Neural cell (in vitro differentiated cells): ENCODE measurements at regions not wholly inside any gene's neighbourhood (a gene's known extent, or its start where the extent isn't known, plus 50 kb on each side); places are given as distances from the start of the nearest gene placed in this dataset.

ENCODE experiments used
- H2AFZ ChIP-seq: fragments of 200-600, 300-800 bp; sonication (generic), shearing (Covaris generic); 2 replicates; pipeline ENCODE4 v1.6.0; 2014; ENCODE audit warnings: low read depth, mild to moderate bottlenecking, antibody characterized with exemption, low read length, moderate library complexity
- H3F3A ChIP-seq: fragments of 200-600 bp; shearing (Covaris generic); 2 replicates; pipeline ENCODE4 v1.6.1; 2016; ENCODE audit warnings: mild to moderate bottlenecking, moderate library complexity, mixed read lengths, antibody characterized with exemption, low read length; ENCODE audit not compliant: insufficient read depth, poor library complexity, severe bottlenecking
- H3K27ac ChIP-seq: fragments of 200-600, 300-800 bp; sonication (generic), shearing (Covaris generic); 2 replicates; pipeline ENCODE4 v1.5.1; 2014; ENCODE audit warnings: mild to moderate bottlenecking, low read length, moderate library complexity
- H3K27me3 ChIP-seq: fragments of 300-800, 200-600 bp; sonication (generic), shearing (Covaris generic); 2 replicates; pipeline ENCODE4 v1.6.0; 2014; ENCODE audit warnings: mild to moderate bottlenecking, low read depth, low read length, moderate library complexity; ENCODE audit not compliant: insufficient read depth
- H3K36me3 ChIP-seq: fragments of 300-800, 200-600 bp; sonication (generic), shearing (Covaris generic); 2 replicates; pipeline ENCODE4 v1.5.1; 2014; ENCODE audit warnings: mild to moderate bottlenecking, antibody characterized with exemption, low read length, moderate library complexity; ENCODE audit not compliant: insufficient read depth
- H3K4me2 ChIP-seq: fragments of 300-800, 200-600 bp; sonication (generic), shearing (Covaris generic); 2 replicates; pipeline ENCODE4 v1.6.0; 2014; ENCODE audit warnings: mild to moderate bottlenecking, low read length
- H3K4me3 ChIP-seq: fragments of 300-800, 200-600 bp; sonication (generic), shearing (Covaris generic); 2 replicates; pipeline ENCODE4 v1.5.1; 2014; ENCODE audit warnings: mild to moderate bottlenecking, low read length, moderate library complexity
- H3K79me2 ChIP-seq: fragments of 200-600 bp; shearing (Covaris generic); replicated peaks from 2 replicates; pipeline ENCODE4 v1.6.0; 2014; ENCODE audit warnings: mild to moderate bottlenecking, low read length, moderate library complexity; ENCODE audit not compliant: insufficient read depth
- H3K9ac ChIP-seq: fragments of 300-800, 200-600 bp; sonication (generic), shearing (Covaris generic); 2 replicates; pipeline ENCODE4 v1.6.1; 2016; ENCODE audit warnings: mild to moderate bottlenecking, low read length, mixed read lengths
- H3K9me2 ChIP-seq: fragments of 200-600 bp; shearing (Covaris generic); 2 replicates; pipeline ENCODE4 v1.6.1; 2016; ENCODE audit warnings: mild to moderate bottlenecking, low read length, mixed read lengths; ENCODE audit not compliant: insufficient read depth
- H3K9me3 ChIP-seq: fragments of 200-600, 300-800 bp; sonication (generic), shearing (Covaris generic); 2 replicates; pipeline ENCODE4 v1.6.1; 2016; ENCODE audit warnings: mild to moderate bottlenecking, mixed run types, low read length, moderate library complexity, mixed read lengths
- H4K20me1 ChIP-seq: fragments of 200-600 bp; shearing (Covaris generic); 2 replicates; pipeline ENCODE4 v1.6.1; 2016; ENCODE audit warnings: mild to moderate bottlenecking, mixed run types; ENCODE audit not compliant: insufficient read depth
- EP300 ChIP-seq: fragments of 450-650 bp; conservative IDR thresholded peaks from 2 replicates; pipeline ENCODE4 v1.6.1; 2014; ENCODE audit warnings: antibody characterized with exemption, mild to moderate bottlenecking, moderate library complexity; ENCODE audit not compliant: poor library complexity, severe bottlenecking
- EZH2 ChIP-seq: fragments of 200-600, 300-800 bp; shearing (Covaris generic), sonication (generic); IDR thresholded peaks from 2 replicates; pipeline ENCODE4 v1.6.1; 2014; ENCODE audit warnings: antibody characterized with exemption, low read length, borderline replicate concordance, mild to moderate bottlenecking; ENCODE audit not compliant: insufficient read depth, poor library complexity, severe bottlenecking
- MXI1 ChIP-seq: fragments of 450-650 bp; conservative IDR thresholded peaks from 2 replicates; pipeline ENCODE4 v1.6.1; 2014; ENCODE audit warnings: antibody characterized with exemption, mild to moderate bottlenecking; ENCODE audit not compliant: poor library complexity, severe bottlenecking
- POLR2AphosphoS5 ChIP-seq: IDR thresholded peaks from 2 replicates; pipeline ENCODE4 v1.6.1; 2012
- RAD21 ChIP-seq: fragments of 450-650 bp; conservative IDR thresholded peaks from 2 replicates; pipeline ENCODE4 v1.6.1; 2014; ENCODE audit warnings: antibody characterized with exemption, mild to moderate bottlenecking, moderate library complexity
- SMC3 ChIP-seq: fragments of 450-650 bp; conservative IDR thresholded peaks from 2 replicates; pipeline ENCODE4 v1.6.1; 2014; ENCODE audit warnings: antibody characterized with exemption, mild to moderate bottlenecking, moderate library complexity; ENCODE audit not compliant: poor library complexity
- TAF1 ChIP-seq: IDR thresholded peaks from 2 replicates; pipeline ENCODE4 v1.6.1; 2012; ENCODE audit warnings: low read depth
- TF ChIP-seq, protein P1 (sequence below): IDR thresholded peaks from 2 replicates; pipeline ENCODE4 v1.6.1; 2012; ENCODE audit warnings: borderline replicate concordance
- TF ChIP-seq, protein P2 (sequence below): fragments of 450-650 bp; IDR thresholded peaks from 2 replicates; pipeline ENCODE4 v1.5.1; 2014; ENCODE audit warnings: antibody characterized with exemption, mild to moderate bottlenecking, moderate library complexity; ENCODE audit not compliant: poor library complexity, severe bottlenecking

DNA sequence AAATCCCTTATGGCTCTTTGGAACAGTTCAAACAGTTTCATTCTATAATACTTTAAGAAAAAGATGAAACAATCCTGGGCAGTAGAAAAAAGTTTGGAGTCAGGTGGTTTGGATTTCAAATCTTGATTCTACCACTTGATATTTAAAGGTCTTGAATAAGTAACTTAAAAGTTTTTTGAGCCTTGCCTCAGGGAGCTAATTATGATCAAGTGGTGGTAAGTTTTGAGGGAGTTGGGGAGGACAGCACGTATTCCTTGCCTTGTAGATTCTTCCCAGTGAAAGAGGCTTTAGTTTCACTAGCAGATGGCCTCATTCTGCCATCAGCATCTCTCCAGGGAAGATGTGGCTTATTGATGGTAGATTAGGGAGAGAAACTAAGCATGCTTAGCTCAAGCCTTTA is 168.4 kb upstream of the CSNK1A1L start:
- Histone ChIP-seq H3K4me2 (no peak overlapping the region), H3K27me3 (no peaks in the 10 kb centered on the region), H3K9ac (no peak overlapping the region), H3K79me2 (no peaks in the 10 kb centered on the region), H4K20me1 (no peaks in the 10 kb centered on the region), H3K36me3 (no peaks in the 10 kb centered on the region), H3K9me3 (no peaks in the 10 kb centered on the region), H3F3A (no peaks in the 10 kb centered on the region), H3K9me2 (no peaks in the 10 kb centered on the region), H3K4me3 (no peak overlapping the region), H2AFZ (no peak overlapping the region), H3K27ac (no peak overlapping the region)
- TF ChIP-seq RAD21 (no peak), TAF1 (no peak), POLR2AphosphoS5 (no peak), EZH2 (no peak), EP300 (no peak), SMC3 (no peak), MXI1 (no peak)
- TF ChIP-seq, protein P1, sequence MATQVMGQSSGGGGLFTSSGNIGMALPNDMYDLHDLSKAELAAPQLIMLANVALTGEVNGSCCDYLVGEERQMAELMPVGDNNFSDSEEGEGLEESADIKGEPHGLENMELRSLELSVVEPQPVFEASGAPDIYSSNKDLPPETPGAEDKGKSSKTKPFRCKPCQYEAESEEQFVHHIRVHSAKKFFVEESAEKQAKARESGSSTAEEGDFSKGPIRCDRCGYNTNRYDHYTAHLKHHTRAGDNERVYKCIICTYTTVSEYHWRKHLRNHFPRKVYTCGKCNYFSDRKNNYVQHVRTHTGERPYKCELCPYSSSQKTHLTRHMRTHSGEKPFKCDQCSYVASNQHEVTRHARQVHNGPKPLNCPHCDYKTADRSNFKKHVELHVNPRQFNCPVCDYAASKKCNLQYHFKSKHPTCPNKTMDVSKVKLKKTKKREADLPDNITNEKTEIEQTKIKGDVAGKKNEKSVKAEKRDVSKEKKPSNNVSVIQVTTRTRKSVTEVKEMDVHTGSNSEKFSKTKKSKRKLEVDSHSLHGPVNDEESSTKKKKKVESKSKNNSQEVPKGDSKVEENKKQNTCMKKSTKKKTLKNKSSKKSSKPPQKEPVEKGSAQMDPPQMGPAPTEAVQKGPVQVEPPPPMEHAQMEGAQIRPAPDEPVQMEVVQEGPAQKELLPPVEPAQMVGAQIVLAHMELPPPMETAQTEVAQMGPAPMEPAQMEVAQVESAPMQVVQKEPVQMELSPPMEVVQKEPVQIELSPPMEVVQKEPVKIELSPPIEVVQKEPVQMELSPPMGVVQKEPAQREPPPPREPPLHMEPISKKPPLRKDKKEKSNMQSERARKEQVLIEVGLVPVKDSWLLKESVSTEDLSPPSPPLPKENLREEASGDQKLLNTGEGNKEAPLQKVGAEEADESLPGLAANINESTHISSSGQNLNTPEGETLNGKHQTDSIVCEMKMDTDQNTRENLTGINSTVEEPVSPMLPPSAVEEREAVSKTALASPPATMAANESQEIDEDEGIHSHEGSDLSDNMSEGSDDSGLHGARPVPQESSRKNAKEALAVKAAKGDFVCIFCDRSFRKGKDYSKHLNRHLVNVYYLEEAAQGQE = no peak
- TF ChIP-seq, protein P2, sequence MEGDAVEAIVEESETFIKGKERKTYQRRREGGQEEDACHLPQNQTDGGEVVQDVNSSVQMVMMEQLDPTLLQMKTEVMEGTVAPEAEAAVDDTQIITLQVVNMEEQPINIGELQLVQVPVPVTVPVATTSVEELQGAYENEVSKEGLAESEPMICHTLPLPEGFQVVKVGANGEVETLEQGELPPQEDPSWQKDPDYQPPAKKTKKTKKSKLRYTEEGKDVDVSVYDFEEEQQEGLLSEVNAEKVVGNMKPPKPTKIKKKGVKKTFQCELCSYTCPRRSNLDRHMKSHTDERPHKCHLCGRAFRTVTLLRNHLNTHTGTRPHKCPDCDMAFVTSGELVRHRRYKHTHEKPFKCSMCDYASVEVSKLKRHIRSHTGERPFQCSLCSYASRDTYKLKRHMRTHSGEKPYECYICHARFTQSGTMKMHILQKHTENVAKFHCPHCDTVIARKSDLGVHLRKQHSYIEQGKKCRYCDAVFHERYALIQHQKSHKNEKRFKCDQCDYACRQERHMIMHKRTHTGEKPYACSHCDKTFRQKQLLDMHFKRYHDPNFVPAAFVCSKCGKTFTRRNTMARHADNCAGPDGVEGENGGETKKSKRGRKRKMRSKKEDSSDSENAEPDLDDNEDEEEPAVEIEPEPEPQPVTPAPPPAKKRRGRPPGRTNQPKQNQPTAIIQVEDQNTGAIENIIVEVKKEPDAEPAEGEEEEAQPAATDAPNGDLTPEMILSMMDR = no peak

DNA sequence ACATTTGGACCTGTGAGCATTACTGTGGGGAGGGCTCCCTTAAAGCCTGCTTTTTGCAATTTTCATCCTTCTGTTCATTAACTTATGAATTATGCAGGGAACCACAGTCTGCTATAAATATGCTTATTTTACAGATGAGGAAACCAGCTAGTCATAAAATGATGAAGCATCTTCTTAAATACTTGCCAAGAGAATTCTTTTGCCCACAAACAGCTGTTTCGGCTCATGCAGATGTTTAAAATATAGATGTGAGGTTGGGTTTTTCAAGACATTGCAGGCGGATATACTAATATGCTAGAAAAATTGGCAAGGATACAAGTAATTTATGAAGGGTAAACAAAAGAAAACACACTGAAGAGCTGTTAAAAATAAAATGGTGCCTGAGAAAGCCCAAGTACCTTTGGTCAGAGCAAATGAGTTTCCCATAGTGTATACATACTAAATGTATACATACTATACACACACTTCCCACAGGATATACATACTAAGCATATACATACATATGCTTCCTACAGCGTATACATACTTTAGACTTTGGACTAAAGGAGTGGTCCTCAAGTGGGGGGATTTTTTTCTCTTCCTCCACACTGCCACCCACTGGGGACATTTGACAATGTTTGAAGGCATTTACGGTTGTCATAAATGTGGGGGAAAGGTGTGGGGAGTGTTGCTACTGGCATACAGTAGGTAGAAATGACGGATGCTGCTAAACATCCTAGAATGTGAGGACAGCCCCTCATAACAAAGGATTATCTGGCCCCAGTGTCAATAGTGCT is 164.9 kb upstream of the CSNK1A1L start:
- no peak overlapping the region for H2AFZ ChIP-seq
- no peaks in the 10 kb centered on the region for H3K79me2 ChIP-seq
- no peak overlapping the region for H3K4me3 ChIP-seq
- H3K27ac ChIP-seq = no peak overlapping the region
- H3K36me3 ChIP-seq = no peaks in the 10 kb centered on the region
- H3K9me3 ChIP-seq = no peaks in the 10 kb centered on the region
- TF ChIP-seq SMC3 (no peak), EZH2 (no peak)
- TF ChIP-seq, protein P2 = no peak
- TF ChIP-seq, protein P1 = no peak
- no peaks in the 10 kb centered on the region for H3K27me3 ChIP-seq
- H3K9me2 ChIP-seq = no peaks in the 10 kb centered on the region
- no peak overlapping the region for H3K4me2 ChIP-seq
- H3K9ac ChIP-seq = no peak overlapping the region
- no peaks in the 10 kb centered on the region for H3F3A ChIP-seq
- H4K20me1 ChIP-seq = no peaks in the 10 kb centered on the region
